ENCODE measurements at regions not wholly inside any gene's neighbourhood (a gene's known extent, or its start where the extent isn't known, plus 50 kb on each side); places are given as distances from the start of the nearest gene placed in this dataset.
"Not testable (repeated sequence)": the region's sequence is repeated elsewhere in the genome, so short reads cannot be mapped to it uniquely, and the experiment has no call there.

DNA sequence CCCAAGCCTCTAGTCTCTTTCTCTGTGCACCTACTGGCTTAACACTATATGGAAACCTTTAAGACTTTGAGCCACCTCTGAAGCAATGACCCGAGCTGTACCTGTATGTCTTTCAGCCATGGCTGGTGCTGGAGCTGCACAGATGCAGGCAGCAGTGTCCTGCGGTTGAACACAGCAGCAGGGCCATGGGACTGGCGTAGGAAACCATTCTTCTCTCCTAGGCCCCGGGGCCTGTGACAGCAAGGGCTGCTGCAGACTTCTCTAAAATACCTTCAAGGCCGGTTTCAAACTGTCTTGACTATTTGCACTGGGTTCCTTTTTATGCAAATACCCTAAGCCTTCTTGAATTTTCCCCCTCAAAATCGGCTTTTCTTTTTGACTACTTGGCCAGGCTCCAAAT is 243.6 kb downstream of the CWH43 start:
- TF ChIP-seq, protein P1, sequence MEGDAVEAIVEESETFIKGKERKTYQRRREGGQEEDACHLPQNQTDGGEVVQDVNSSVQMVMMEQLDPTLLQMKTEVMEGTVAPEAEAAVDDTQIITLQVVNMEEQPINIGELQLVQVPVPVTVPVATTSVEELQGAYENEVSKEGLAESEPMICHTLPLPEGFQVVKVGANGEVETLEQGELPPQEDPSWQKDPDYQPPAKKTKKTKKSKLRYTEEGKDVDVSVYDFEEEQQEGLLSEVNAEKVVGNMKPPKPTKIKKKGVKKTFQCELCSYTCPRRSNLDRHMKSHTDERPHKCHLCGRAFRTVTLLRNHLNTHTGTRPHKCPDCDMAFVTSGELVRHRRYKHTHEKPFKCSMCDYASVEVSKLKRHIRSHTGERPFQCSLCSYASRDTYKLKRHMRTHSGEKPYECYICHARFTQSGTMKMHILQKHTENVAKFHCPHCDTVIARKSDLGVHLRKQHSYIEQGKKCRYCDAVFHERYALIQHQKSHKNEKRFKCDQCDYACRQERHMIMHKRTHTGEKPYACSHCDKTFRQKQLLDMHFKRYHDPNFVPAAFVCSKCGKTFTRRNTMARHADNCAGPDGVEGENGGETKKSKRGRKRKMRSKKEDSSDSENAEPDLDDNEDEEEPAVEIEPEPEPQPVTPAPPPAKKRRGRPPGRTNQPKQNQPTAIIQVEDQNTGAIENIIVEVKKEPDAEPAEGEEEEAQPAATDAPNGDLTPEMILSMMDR (IDR thresholded peaks at IDR 0.05) = not testable (repeated sequence)
- not testable (repeated sequence) for TF ChIP-seq POLR2A (IDR thresholded peaks at IDR 0.05)

Measured in body of pancreas (tissue), 4 donors.